Suprapubic skin (tissue), 4 donors: ENCODE measurements at regions not wholly inside any gene's neighbourhood (a gene's known extent, or its start where the extent isn't known, plus 50 kb on each side); places are given as distances from the start of the nearest gene placed in this dataset.

Experiments used
- DNase-seq, 2 donors: peaks; one replicate each; pipeline ENCODE4 v3.0.0-alpha.2; 2019; ENCODE audit warnings: low spot score in 2 of 2
- H3K27ac ChIP-seq: fragments of 200-600 bp; sonication (generic); one replicate; pipeline ENCODE4 v1.5.1; 2019
- H3K27me3 ChIP-seq: fragments of 200-600 bp; sonication (generic); one replicate; pipeline ENCODE4 v1.5.1; 2019
- H3K36me3 ChIP-seq: fragments of 200-600 bp; sonication (generic); one replicate; pipeline ENCODE4 v1.5.1; 2019
- H3K4me1 ChIP-seq: fragments of 200-600 bp; sonication (generic); one replicate; pipeline ENCODE4 v1.5.1; 2019
- H3K4me3 ChIP-seq: fragments of 200-600 bp; sonication (generic); one replicate; pipeline ENCODE4 v1.5.1; 2019; ENCODE audit warnings: mild to moderate bottlenecking
- H3K9me3 ChIP-seq: fragments of 200-600 bp; sonication (generic); one replicate; pipeline ENCODE4 v1.5.1; 2019
- EP300 ChIP-seq: sonication (generic); formaldehyde crosslinking; IDR thresholded peaks from one replicate; pipeline ENCODE4 v1.6.1; 2017; ENCODE audit warnings: antibody characterized with exemption
- POLR2A ChIP-seq, 2 donors: fragments of 450-650 bp; IDR thresholded peaks; one replicate each; pipeline ENCODE4 v1.6.1; 2017; ENCODE audit warnings: antibody characterized with exemption in 2 of 2, mild to moderate bottlenecking in 2 of 2, moderate library complexity in 2 of 2
- POLR2AphosphoS5 ChIP-seq, 3 donors: sonication (generic); formaldehyde crosslinking; IDR thresholded peaks; one replicate each; pipeline ENCODE4 v1.6.1; 2017; ENCODE audit warnings: antibody characterized with exemption in 3 of 3
- WGBS: methylation state at CpG from one replicate; pipeline ENCODE4 v1.1.5; 2018; 5-methylcytosine and 5-hydroxymethylcytosine counted together
- TF ChIP-seq, protein P1 (sequence below), 2 donors: fragments of 200-600 bp in 1 of 2; fragments of 450-650 bp in 1 of 2; sonication (generic) in 1 of 2; IDR thresholded peaks; one replicate each; pipeline ENCODE4 v1.5.1; 2016 to 2019; ENCODE audit warnings: antibody characterized with exemption in 2 of 2, mild to moderate bottlenecking in 1 of 2, moderate library complexity in 1 of 2

DNA sequence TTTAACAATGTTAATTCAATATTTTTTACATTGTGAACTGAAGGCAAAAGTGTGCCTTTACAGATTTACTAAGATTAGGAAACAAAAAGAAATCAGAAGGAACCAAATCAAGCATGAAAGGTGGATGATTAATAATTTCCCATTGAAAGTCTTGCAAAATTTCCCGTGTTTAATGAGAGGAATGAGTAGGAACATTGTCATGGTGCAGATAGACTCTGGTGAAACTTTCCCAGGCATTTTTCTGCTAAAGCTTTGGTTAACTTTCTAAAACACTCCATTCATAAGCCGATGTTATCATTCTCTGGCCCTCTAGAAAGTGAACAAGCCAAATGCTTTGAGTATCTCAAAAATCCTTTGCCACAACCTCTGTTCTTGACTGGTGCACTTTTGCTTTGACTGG, 1522.8 kb upstream of the PABPC4L start:
- Histone ChIP-seq H3K4me3 (no peak overlapping the region), H3K36me3 (no peaks in the 10 kb centered on the region), H3K27me3 (no peaks in the 10 kb centered on the region), H3K4me1 (no peaks in the 10 kb centered on the region), H3K27ac (no peak overlapping the region), H3K9me3 (no peaks in the 10 kb centered on the region)
- 77% methylated on average over 2 of the region's 2 CpGs for WGBS
- TF ChIP-seq, protein P1, sequence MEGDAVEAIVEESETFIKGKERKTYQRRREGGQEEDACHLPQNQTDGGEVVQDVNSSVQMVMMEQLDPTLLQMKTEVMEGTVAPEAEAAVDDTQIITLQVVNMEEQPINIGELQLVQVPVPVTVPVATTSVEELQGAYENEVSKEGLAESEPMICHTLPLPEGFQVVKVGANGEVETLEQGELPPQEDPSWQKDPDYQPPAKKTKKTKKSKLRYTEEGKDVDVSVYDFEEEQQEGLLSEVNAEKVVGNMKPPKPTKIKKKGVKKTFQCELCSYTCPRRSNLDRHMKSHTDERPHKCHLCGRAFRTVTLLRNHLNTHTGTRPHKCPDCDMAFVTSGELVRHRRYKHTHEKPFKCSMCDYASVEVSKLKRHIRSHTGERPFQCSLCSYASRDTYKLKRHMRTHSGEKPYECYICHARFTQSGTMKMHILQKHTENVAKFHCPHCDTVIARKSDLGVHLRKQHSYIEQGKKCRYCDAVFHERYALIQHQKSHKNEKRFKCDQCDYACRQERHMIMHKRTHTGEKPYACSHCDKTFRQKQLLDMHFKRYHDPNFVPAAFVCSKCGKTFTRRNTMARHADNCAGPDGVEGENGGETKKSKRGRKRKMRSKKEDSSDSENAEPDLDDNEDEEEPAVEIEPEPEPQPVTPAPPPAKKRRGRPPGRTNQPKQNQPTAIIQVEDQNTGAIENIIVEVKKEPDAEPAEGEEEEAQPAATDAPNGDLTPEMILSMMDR (IDR thresholded peaks at IDR 0.05), result no peak
- no peak for TF ChIP-seq EP300
- no peak for TF ChIP-seq POLR2AphosphoS5 (IDR thresholded peaks at IDR 0.05)
- TF ChIP-seq POLR2A (IDR thresholded peaks at IDR 0.05), result no peak
- DNase-seq, result no peak

GRCh38 chr4:135718019-135718418, 1516.4 kb upstream of the PABPC4L start:
- Histone ChIP-seq H3K9me3 (no peaks in the 10 kb centered on the region), H3K27ac (no peak overlapping the region), H3K27me3 (no peaks in the 10 kb centered on the region), H3K4me1 (no peaks in the 10 kb centered on the region), H3K36me3 (no peaks in the 10 kb centered on the region), H3K4me3 (no peak overlapping the region)
- no peak for DNase-seq
- WGBS, result 78% methylated on average over 1 of the region's 1 CpG
- TF ChIP-seq, protein P1 (IDR thresholded peaks at IDR 0.05), result no peak
- TF ChIP-seq POLR2AphosphoS5 (IDR thresholded peaks at IDR 0.05), result no peak

- Histone ChIP-seq H3K4me3 (no peak overlapping the region), H3K9me3 (peaks cover 4% of the 10 kb centered on the region), H3K27me3 (no peaks in the 10 kb centered on the region), H3K4me1 (no peaks in the 10 kb centered on the region), H3K36me3 (no peaks in the 10 kb centered on the region), H3K27ac (no peak overlapping the region)
- no peak for TF ChIP-seq POLR2A (IDR thresholded peaks at IDR 0.05)
- TF ChIP-seq EP300, result no peak
- no peak for TF ChIP-seq POLR2AphosphoS5 (IDR thresholded peaks at IDR 0.05)
- no peak for DNase-seq
Measured at GRCh38 chr4:135705343-135705742, 1503.8 kb upstream of the PABPC4L start.

DNA sequence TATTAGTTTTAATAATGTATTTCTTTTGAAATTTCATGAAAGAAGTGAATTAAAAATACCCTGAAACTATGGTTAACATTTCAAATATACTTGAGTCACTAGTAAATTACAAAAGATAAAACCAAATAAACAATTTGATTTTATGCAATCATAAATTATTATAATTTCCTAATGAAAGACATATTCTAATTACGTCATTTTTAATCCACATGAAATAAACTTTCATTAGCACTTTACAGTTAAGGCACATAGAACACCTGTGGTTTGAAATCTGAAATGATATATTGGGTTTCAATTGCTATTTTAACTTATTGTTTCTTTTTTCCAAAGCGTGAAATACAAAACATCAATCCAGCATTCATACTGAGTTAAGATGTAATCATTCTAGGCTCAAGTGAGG, 1492.5 kb upstream of the PABPC4L start:
- no peak overlapping the region for H3K27ac ChIP-seq
- TF ChIP-seq, protein P1 (IDR thresholded peaks at IDR 0.05), result no peak
- TF ChIP-seq POLR2AphosphoS5 (IDR thresholded peaks at IDR 0.05) (no peak), EP300 (no peak), POLR2A (IDR thresholded peaks at IDR 0.05) (no peak)
- DNase-seq, result no peak
- H3K9me3 ChIP-seq, result no peaks in the 10 kb centered on the region
- no peaks in the 10 kb centered on the region for H3K36me3 ChIP-seq
- H3K4me3 ChIP-seq, result no peak overlapping the region
- 84% methylated on average over 2 of the region's 2 CpGs for WGBS
- H3K27me3 ChIP-seq, result no peaks in the 10 kb centered on the region
- H3K4me1 ChIP-seq, result no peaks in the 10 kb centered on the region

DNA sequence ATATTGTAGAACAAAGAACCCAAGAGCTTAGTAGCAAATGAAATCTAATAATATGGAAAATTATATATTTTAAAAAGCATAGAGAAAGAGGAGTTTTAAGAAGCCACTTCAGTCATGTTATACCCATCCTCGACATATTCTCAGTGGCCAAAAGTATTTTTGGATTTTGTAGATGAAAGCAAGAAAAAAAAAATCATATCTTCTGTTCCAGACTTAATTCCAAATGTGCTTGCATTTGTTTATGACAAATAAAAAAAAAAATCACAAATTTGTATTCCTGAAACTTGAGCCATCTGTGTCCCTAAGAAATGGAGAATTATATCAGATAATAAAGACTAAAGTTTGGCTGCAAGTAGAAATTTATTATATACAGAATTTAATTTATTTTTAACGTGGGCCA, 1482.4 kb upstream of the PABPC4L start:
- Histone ChIP-seq H3K27me3 (no peaks in the 10 kb centered on the region), H3K27ac (no peak overlapping the region), H3K9me3 (peaks cover 7% of the 10 kb centered on the region), H3K4me1 (no peaks in the 10 kb centered on the region), H3K4me3 (no peak overlapping the region), H3K36me3 (no peaks in the 10 kb centered on the region)
- 83% methylated on average over 2 of the region's 2 CpGs for WGBS
- no peak for DNase-seq
- no peak for TF ChIP-seq POLR2AphosphoS5 (IDR thresholded peaks at IDR 0.05)
- TF ChIP-seq POLR2A (IDR thresholded peaks at IDR 0.05), result no peak
- no peak for TF ChIP-seq EP300
- TF ChIP-seq, protein P1 (IDR thresholded peaks at IDR 0.05), result no peak

- no peaks in the 10 kb centered on the region for H3K36me3 ChIP-seq
- peaks cover 3% of the 10 kb centered on the region for H3K9me3 ChIP-seq
- H3K27me3 ChIP-seq, result no peaks in the 10 kb centered on the region
- WGBS, result 65% methylated on average over 2 of the region's 2 CpGs
- no peaks in the 10 kb centered on the region for H3K4me1 ChIP-seq
- TF ChIP-seq POLR2AphosphoS5 (IDR thresholded peaks at IDR 0.05) (no peak), POLR2A (IDR thresholded peaks at IDR 0.05) (no peak), EP300 (no peak)
- H3K27ac ChIP-seq, result no peak overlapping the region
- no peak overlapping the region for H3K4me3 ChIP-seq
- no peak for DNase-seq
Measured at GRCh38 chr4:135672202-135672601, 1470.6 kb upstream of the PABPC4L start.
